Esophagus squamous epithelium (tissue), 5 donors: ENCODE measurements at regions not wholly inside any gene's neighbourhood (a gene's known extent, or its start where the extent isn't known, plus 50 kb on each side); places are given as distances from the start of the nearest gene placed in this dataset.

Experiments used
- DNase-seq: peaks from one replicate; lab custom pipeline; 2025; lab: John Stamatoyannopoulos, UW
- H3K27ac ChIP-seq, 4 donors: fragments of 200-600 bp; sonication (generic); one replicate each; pipeline ENCODE4 v1.5.1; 2016 to 2019; ENCODE audit warnings: mild to moderate bottlenecking in 1 of 4
- H3K27me3 ChIP-seq, 4 donors: fragments of 200-600 bp; sonication (generic); 1 replicate in 3 of 4; 2 replicates in 1 of 4; pipeline versions ENCODE4 v1.5.1 to v1.6.0; 2017 to 2021; ENCODE audit warnings: antibody characterized with exemption in 1 of 4
- H3K36me3 ChIP-seq, 3 donors: fragments of 200-600 bp; sonication (generic); one replicate each; pipeline ENCODE4 v1.5.1; 2016 to 2019
- H3K4me1 ChIP-seq, 3 donors: fragments of 200-600 bp; sonication (generic); one replicate each; pipeline ENCODE4 v1.5.1; 2017 to 2019
- H3K4me3 ChIP-seq, 4 donors: fragments of 200-600 bp; sonication (generic); 1 replicate in 3 of 4; 2 replicates in 1 of 4; pipeline ENCODE4 v1.5.1; 2016 to 2019; ENCODE audit warnings: mild to moderate bottlenecking in 2 of 4, moderate library complexity in 1 of 4
- H3K9me3 ChIP-seq, 3 donors: fragments of 200-600 bp; sonication (generic); one replicate each; pipeline ENCODE4 v1.5.1; 2016 to 2019
- POLR2A ChIP-seq, 4 donors: fragments of 450-650 bp; IDR thresholded peaks; one replicate each; pipeline ENCODE4 v1.6.1; 2017; ENCODE audit warnings: antibody characterized with exemption in 4 of 4, mild to moderate bottlenecking in 4 of 4, moderate library complexity in 3 of 4
- WGBS, 2 donors: methylation state at CpG; one replicate each; pipeline ENCODE4 v1.1.5; 2018; 5-methylcytosine and 5-hydroxymethylcytosine counted together
- intact Hi-C: fragments of 100-400 bp; cut with DNase I; formaldehyde crosslinking; loops from one replicate; pipeline ENCODE4 v1.15.0; 2022
- TF ChIP-seq, protein P1 (sequence below), 6 experiments: fragments of 450-650 bp in 4 of 6; fragments of 200-600 bp in 2 of 6; sonication (generic) in 2 of 6; IDR thresholded peaks; one replicate each; pipeline ENCODE4 v1.5.1; 2016 to 2019; ENCODE audit warnings: antibody characterized with exemption in 6 of 6, mild to moderate bottlenecking in 4 of 6, moderate library complexity in 4 of 6
- donor health status: DM: yes; HTN: yes; CAD: no.

DNA sequence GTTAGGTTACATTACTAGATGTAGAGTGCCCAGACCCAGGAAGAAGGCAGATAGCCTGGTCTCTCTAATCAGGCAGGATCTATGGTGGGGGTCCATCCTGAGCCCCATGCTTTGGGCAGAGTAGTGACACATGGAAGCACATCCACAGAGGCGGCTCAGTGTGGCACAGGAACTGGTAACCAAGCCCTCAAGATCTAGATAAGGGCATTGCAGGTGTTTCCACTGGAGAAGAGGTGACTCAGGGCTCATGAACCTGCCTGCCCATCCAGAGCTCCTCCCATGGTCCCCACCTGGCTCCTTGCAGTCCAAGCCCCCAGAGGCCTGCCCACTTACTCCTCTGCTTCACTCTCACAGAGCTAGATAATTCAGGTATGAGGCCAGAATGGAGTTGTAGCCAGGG lies 62.0 kb upstream of the TMEM132E start:
- no peak for DNase-seq
- peaks cover 0 to 71% (median 0%) of the 10 kb centered on the region in 4 donors for H3K27me3 ChIP-seq

DNA sequence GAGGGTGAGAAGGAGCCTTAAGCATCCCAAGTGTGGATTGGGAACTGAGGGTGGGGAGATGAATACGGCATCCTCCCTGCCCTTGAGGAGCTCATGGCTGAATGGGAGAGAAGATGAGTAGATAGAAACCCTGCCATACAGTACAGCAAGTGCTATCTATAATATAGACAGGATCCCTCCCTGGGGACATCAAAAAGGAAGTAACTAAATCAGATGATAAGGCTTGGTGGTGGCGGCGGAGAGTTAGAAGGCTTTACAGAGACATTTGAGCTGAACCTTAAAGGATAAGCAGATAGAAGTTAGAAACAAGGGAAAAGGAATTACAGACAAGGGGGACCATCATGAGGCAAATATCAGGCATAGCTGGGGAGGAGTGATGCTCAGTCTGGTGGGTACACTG lies 67.5 kb upstream of the TMEM132E start:
- peaks cover 0 to 60% (median 0%) of the 10 kb centered on the region in 4 donors for H3K27me3 ChIP-seq
- intact Hi-C loops = no loop called here
- no peak overlapping the region for H3K27ac ChIP-seq
- no peak for TF ChIP-seq POLR2A (IDR thresholded peaks at IDR 0.05)
- TF ChIP-seq, protein P1, sequence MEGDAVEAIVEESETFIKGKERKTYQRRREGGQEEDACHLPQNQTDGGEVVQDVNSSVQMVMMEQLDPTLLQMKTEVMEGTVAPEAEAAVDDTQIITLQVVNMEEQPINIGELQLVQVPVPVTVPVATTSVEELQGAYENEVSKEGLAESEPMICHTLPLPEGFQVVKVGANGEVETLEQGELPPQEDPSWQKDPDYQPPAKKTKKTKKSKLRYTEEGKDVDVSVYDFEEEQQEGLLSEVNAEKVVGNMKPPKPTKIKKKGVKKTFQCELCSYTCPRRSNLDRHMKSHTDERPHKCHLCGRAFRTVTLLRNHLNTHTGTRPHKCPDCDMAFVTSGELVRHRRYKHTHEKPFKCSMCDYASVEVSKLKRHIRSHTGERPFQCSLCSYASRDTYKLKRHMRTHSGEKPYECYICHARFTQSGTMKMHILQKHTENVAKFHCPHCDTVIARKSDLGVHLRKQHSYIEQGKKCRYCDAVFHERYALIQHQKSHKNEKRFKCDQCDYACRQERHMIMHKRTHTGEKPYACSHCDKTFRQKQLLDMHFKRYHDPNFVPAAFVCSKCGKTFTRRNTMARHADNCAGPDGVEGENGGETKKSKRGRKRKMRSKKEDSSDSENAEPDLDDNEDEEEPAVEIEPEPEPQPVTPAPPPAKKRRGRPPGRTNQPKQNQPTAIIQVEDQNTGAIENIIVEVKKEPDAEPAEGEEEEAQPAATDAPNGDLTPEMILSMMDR (IDR thresholded peaks at IDR 0.05) = no peak
- H3K4me3 ChIP-seq = no peak overlapping the region
- no peaks in the 10 kb centered on the region for H3K36me3 ChIP-seq
- WGBS, 2 donors = 47 to 73% methylated on average over 3 of the region's 3 CpGs
- DNase-seq = no peak
- H3K4me1 ChIP-seq = no peaks in the 10 kb centered on the region
- no peaks in the 10 kb centered on the region for H3K9me3 ChIP-seq

More for the DNA sequence above, 62.0 kb upstream of the TMEM132E start:
- WGBS, 2 donors = 50% methylated on average over 1 of the region's 1 CpG; no CpG with 5 or more reads in 1 of the 2 donors
- H3K36me3 ChIP-seq = no peaks in the 10 kb centered on the region
- H3K9me3 ChIP-seq = no peaks in the 10 kb centered on the region
- intact Hi-C loops = no loop called here
- H3K4me3 ChIP-seq = no peak overlapping the region
- no peaks in the 10 kb centered on the region for H3K4me1 ChIP-seq
- no peak overlapping the region for H3K27ac ChIP-seq
- no peak for TF ChIP-seq POLR2A (IDR thresholded peaks at IDR 0.05)
- TF ChIP-seq, protein P1 (IDR thresholded peaks at IDR 0.05) = no peak

DNA sequence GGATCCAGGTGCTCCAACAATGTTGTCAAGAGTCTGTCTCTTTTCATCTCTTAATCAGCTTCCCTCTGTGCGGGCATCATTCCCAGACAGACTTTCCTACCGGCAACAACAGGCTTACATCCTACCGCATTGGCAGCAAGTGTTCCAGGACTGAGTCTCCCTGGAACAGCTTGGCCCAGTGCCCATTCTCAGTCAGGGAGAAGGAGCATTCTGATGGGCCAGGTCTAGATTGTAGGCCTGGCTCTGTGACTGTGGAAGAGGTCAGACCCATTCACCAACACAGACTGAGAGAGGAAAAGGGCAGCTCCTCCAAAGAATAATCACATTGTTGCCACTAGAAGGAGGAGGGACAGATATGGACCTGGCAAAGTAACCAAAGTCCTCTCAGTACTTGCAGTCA lies 68.1 kb upstream of the TMEM132E start:
- H3K36me3 ChIP-seq = no peaks in the 10 kb centered on the region
- H3K4me1 ChIP-seq = no peaks in the 10 kb centered on the region
- 20 to 41% methylated on average over 3 of the region's 3 CpGs for WGBS, 2 donors
- no peak for DNase-seq
- peaks cover 0 to 66% (median 0%) of the 10 kb centered on the region in 4 donors for H3K27me3 ChIP-seq
- TF ChIP-seq POLR2A (IDR thresholded peaks at IDR 0.05) = no peak
- TF ChIP-seq, protein P1 (IDR thresholded peaks at IDR 0.05) = no peak
- no peak overlapping the region for H3K4me3 ChIP-seq
- intact Hi-C loops = no loop called here
- H3K27ac ChIP-seq = no peak overlapping the region
- no peaks in the 10 kb centered on the region for H3K9me3 ChIP-seq

DNA sequence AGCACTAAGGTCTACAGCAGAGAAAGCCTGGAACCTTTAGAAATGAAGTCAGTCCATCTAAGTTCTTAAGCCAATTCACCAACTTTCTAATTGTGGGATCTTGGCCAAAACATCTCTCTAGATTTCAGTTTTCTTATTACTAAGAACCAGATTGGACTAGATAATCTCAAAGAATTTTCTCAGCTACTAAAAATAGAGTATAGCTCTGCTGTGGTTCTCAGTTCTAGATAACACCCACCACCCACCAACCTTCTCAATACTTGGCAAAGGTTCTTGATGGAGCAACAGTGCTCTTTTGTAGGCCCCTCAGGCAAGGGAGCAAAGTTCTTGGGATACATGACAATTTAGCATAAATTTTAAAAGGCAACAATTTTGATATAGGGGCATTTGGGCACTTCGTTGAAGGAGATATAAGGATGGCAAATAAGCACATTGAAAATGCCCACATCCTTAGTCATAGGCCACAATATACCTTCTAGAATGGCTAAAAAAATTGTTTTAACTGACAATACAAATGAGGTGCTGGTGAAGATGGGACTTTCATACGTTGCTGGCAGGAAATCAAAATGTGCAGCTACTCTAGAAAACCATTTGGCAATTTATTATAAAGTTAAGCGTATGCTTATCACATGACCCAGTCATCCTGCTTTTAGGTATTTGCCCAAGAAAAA lies 74.4 kb upstream of the TMEM132E start:
- DNase-seq = no peak
- TF ChIP-seq POLR2A (IDR thresholded peaks at IDR 0.05) = no peak
- TF ChIP-seq, protein P1 (IDR thresholded peaks at IDR 0.05) = no peak
- intact Hi-C loops = no loop called here
- no peaks in the 10 kb centered on the region for H3K4me1 ChIP-seq
- 37 to 52% methylated on average over 3 of the region's 3 CpGs for WGBS, 2 donors
- no peak overlapping the region for H3K27ac ChIP-seq
- peaks cover 0 to 66% (median 0%) of the 10 kb centered on the region in 4 donors for H3K27me3 ChIP-seq
- no peak overlapping the region for H3K4me3 ChIP-seq
- H3K36me3 ChIP-seq = no peaks in the 10 kb centered on the region
- no peaks in the 10 kb centered on the region for H3K9me3 ChIP-seq

DNA sequence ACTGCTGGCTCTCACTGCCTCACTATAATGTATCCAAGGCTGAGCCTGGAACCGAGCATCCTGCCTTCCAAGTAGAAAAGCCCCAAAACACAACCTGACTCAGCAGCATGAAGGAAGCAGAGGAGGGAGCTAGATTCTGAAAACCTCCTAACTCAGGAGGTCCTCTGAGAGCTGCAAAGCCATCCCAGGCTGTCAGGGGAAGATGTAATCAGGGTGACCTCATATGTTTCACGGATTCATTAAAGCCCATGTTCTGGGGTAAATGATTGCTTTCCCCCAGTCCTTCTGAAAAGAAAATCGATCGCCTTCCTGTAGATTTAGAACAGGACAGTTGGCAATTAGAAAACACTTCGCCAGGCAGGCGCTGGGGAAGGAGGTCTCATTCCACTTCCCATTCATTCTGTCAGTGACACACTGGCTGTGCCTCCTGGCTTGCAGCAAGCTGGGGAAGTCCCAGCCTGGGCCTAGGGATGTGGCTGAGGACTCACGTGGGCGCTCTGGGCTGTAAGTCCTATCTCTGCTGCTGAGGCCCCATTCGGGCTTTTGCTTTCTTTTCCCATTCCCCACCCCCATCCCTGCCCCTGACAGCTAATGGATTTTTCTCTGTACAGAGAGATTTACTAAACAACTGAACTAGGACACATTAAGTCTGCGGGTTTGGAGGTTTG lies 75.7 kb upstream of the TMEM132E start:
- 41 to 49% methylated on average over 8 to 10 of the region's 10 CpGs for WGBS, 2 donors
- Histone ChIP-seq H3K4me3 (no peak overlapping the region), H3K4me1 (no peaks in the 10 kb centered on the region), H3K9me3 (no peaks in the 10 kb centered on the region), H3K36me3 (no peaks in the 10 kb centered on the region), H3K27ac (no peak overlapping the region), H3K27me3 (peaks cover 0 to 67% (median 0%) of the 10 kb centered on the region in 4 donors)
- no peak for DNase-seq
- no peak for TF ChIP-seq POLR2A (IDR thresholded peaks at IDR 0.05)
- TF ChIP-seq, protein P1 (IDR thresholded peaks at IDR 0.05) = no peak
- intact Hi-C loops = no loop called here
